Tibial nerve (tissue), 4 donors: ENCODE measurements at regions not wholly inside any gene's neighbourhood (a gene's known extent, or its start where the extent isn't known, plus 50 kb on each side); places are given as distances from the start of the nearest gene placed in this dataset.

Experiments
- DNase-seq, 2 donors: peaks; one replicate each; pipeline ENCODE4 v3.0.0-alpha.2; 2019; ENCODE audit warnings: low spot score in 2 of 2
- H3K27ac ChIP-seq, 4 donors: fragments of 200-600 bp; sonication (generic) in 3 of 4; one replicate each; pipeline ENCODE4 v1.5.1; 2017 to 2019; ENCODE audit warnings: mild to moderate bottlenecking in 1 of 4
- H3K27me3 ChIP-seq, 2 donors: fragments of 200-600 bp; sonication (generic) in 1 of 2; one replicate each; pipeline versions ENCODE4 v1.5.1 to v1.6.0; 2017 to 2019
- H3K36me3 ChIP-seq, 3 donors: fragments of 200-600 bp; sonication (generic); one replicate each; pipeline ENCODE4 v1.5.1; 2018 to 2019
- H3K4me1 ChIP-seq, 4 donors: fragments of 200-600 bp; sonication (generic) in 3 of 4; one replicate each; pipeline ENCODE4 v1.5.1; 2017 to 2019
- H3K4me3 ChIP-seq, 4 donors: fragments of 200-600 bp; sonication (generic) in 3 of 4; one replicate each; pipeline ENCODE4 v1.5.1; 2017 to 2019; ENCODE audit warnings: mild to moderate bottlenecking in 1 of 4, moderate library complexity in 1 of 4
- H3K9me3 ChIP-seq, 4 donors: fragments of 200-600 bp; sonication (generic) in 3 of 4; one replicate each; pipeline ENCODE4 v1.5.1; 2017 to 2019
- EP300 ChIP-seq, 2 donors: sonication (generic); formaldehyde crosslinking; IDR thresholded peaks; one replicate each; pipeline ENCODE4 v1.6.1; 2017; ENCODE audit warnings: antibody characterized with exemption in 2 of 2, mild to moderate bottlenecking in 1 of 2
- POLR2A ChIP-seq, 2 donors: fragments of 450-650 bp; IDR thresholded peaks; one replicate each; pipeline ENCODE4 v1.6.1; 2017; ENCODE audit warnings: antibody characterized with exemption in 2 of 2, mild to moderate bottlenecking in 2 of 2, moderate library complexity in 2 of 2
- WGBS, 2 donors: methylation state at CpG; one replicate each; pipeline ENCODE4 v1.1.5; 2018; 5-methylcytosine and 5-hydroxymethylcytosine counted together
- TF ChIP-seq, protein P1 (sequence below), 5 experiments: fragments of 200-600 bp in 3 of 5; fragments of 450-650 bp in 2 of 5; sonication (generic) in 3 of 5; IDR thresholded peaks; one replicate each; pipeline ENCODE4 v1.5.1; 2016 to 2019; ENCODE audit warnings: antibody characterized with exemption in 5 of 5, mild to moderate bottlenecking in 3 of 5, moderate library complexity in 2 of 5

- TF ChIP-seq, protein P1, sequence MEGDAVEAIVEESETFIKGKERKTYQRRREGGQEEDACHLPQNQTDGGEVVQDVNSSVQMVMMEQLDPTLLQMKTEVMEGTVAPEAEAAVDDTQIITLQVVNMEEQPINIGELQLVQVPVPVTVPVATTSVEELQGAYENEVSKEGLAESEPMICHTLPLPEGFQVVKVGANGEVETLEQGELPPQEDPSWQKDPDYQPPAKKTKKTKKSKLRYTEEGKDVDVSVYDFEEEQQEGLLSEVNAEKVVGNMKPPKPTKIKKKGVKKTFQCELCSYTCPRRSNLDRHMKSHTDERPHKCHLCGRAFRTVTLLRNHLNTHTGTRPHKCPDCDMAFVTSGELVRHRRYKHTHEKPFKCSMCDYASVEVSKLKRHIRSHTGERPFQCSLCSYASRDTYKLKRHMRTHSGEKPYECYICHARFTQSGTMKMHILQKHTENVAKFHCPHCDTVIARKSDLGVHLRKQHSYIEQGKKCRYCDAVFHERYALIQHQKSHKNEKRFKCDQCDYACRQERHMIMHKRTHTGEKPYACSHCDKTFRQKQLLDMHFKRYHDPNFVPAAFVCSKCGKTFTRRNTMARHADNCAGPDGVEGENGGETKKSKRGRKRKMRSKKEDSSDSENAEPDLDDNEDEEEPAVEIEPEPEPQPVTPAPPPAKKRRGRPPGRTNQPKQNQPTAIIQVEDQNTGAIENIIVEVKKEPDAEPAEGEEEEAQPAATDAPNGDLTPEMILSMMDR (IDR thresholded peaks at IDR 0.05), result no peak
- TF ChIP-seq EP300 (IDR thresholded peaks at IDR 0.05) (no peak), POLR2A (IDR thresholded peaks at IDR 0.05) (no peak)
- H3K27ac ChIP-seq, result no peak overlapping the region
- H3K9me3 ChIP-seq, result peaks cover 0 to 6% (median 0%) of the 10 kb centered on the region in 4 donors
- no peaks in the 10 kb centered on the region for H3K36me3 ChIP-seq
- DNase-seq, result no peak
- H3K4me3 ChIP-seq, result no peak overlapping the region
- H3K4me1 ChIP-seq, result no peaks in the 10 kb centered on the region
- H3K27me3 ChIP-seq, result no peaks in the 10 kb centered on the region
- WGBS, 2 donors, result 86 to 92% methylated on average over 1 of the region's 1 CpG
These were observed 486.6 kb upstream of the PCDH10 start for GRCh38 chr4:132662456-132662855.

GRCh38 chr4:132669786-132670185 is 479.3 kb upstream of the PCDH10 start:
- Histone ChIP-seq H3K9me3 (no peaks in the 10 kb centered on the region), H3K4me3 (no peak overlapping the region), H3K27ac (no peak overlapping the region), H3K36me3 (no peaks in the 10 kb centered on the region), H3K4me1 (no peaks in the 10 kb centered on the region), H3K27me3 (no peaks in the 10 kb centered on the region)
- TF ChIP-seq POLR2A (IDR thresholded peaks at IDR 0.05) (no peak), EP300 (IDR thresholded peaks at IDR 0.05) (no peak)
- TF ChIP-seq, protein P1 (IDR thresholded peaks at IDR 0.05), result no peak
- no peak for DNase-seq
- 0 to 2% methylated on average over 1 of the region's 1 CpG for WGBS, 2 donors

GRCh38 chr4:132670557-132670956 is 478.5 kb upstream of the PCDH10 start:
- TF ChIP-seq, protein P1 (IDR thresholded peaks at IDR 0.05), result no peak
- TF ChIP-seq EP300 (IDR thresholded peaks at IDR 0.05), result no peak
- TF ChIP-seq POLR2A (IDR thresholded peaks at IDR 0.05), result no peak
- 71 to 73% methylated on average over 1 of the region's 1 CpG for WGBS, 2 donors
- Histone ChIP-seq H3K36me3 (no peaks in the 10 kb centered on the region), H3K4me3 (no peak overlapping the region), H3K4me1 (no peaks in the 10 kb centered on the region), H3K27me3 (no peaks in the 10 kb centered on the region), H3K27ac (no peak overlapping the region), H3K9me3 (no peaks in the 10 kb centered on the region)
- no peak for DNase-seq

DNA sequence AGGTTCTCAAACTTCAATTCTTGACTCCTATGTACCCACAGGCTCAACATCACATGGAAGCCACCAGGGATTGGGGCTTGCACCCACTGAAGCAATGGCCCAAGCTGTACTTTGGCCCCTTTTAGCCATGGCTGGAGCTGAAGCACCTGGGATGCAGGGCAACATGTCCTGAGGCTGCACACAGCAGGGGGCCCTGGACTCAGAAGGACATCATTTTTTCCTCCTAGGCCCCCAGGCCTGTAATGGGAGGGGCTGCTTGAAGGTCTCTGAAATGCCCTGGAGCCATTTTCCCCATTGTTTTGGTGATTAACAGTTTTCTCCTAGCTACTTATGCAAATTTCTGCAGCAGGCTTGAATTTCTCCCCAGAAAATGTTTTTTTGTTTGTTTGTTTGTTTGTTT is 465.1 kb upstream of the PCDH10 start:
- Histone ChIP-seq H3K27ac (no peak overlapping the region), H3K27me3 (no peaks in the 10 kb centered on the region), H3K9me3 (peaks cover 0 to 10% (median 0%) of the 10 kb centered on the region in 4 donors), H3K4me3 (no peak overlapping the region), H3K4me1 (no peaks in the 10 kb centered on the region), H3K36me3 (no peaks in the 10 kb centered on the region)
- DNase-seq, result no peak
- TF ChIP-seq POLR2A (IDR thresholded peaks at IDR 0.05) (no peak), EP300 (IDR thresholded peaks at IDR 0.05) (no peak)
- TF ChIP-seq, protein P1 (IDR thresholded peaks at IDR 0.05), result no peak

GRCh38 chr4:132691026-132691425 is 458.1 kb upstream of the PCDH10 start:
- WGBS, 2 donors, result 76 to 87% methylated on average over 2 of the region's 2 CpGs
- DNase-seq, result no peak
- H3K9me3 ChIP-seq, result peaks cover 0 to 13% (median 2%) of the 10 kb centered on the region in 4 donors
- H3K36me3 ChIP-seq, result no peaks in the 10 kb centered on the region
- H3K4me1 ChIP-seq, result no peaks in the 10 kb centered on the region
- H3K27me3 ChIP-seq, result no peaks in the 10 kb centered on the region
- no peak overlapping the region for H3K4me3 ChIP-seq
- TF ChIP-seq, protein P1 (IDR thresholded peaks at IDR 0.05), result no peak
- TF ChIP-seq POLR2A (IDR thresholded peaks at IDR 0.05), result no peak
- H3K27ac ChIP-seq, result no peak overlapping the region
